Tongue (tissue), 1 donor: ENCODE measurements at regions not wholly inside any gene's neighbourhood (a gene's known extent, or its start where the extent isn't known, plus 50 kb on each side); places are given as distances from the start of the nearest gene placed in this dataset.
"Not testable (repeated sequence)": the region's sequence is repeated elsewhere in the genome, so short reads cannot be mapped to it uniquely, and the experiment has no call there.

Experiments
- DNase-seq: peaks from one replicate; pipeline ENCODE4 v3.0.0-alpha.2; 2015

GRCh38 chr7:142499635-142500034, 241.8 kb upstream of the PRSS58 start:
- DNase-seq = no peak

DNA sequence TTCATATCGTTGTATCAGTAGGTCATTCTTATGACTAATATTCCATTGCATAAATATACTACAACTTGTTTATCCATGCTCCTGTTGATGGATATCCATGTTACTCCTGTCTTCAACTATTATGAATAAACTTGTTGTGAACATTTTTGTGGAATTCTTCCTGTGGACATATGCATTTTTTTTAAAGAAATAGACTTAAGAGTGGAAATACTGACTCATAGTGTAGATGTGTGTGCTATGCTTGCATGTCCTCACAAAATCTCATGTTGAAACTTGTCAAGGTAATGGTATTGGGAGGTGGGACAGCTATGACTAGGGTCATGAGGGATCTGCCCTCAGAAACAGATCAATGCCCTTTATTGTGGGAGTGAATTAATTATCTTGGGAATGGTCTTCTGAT, 240.5 kb upstream of the PRSS58 start:
- DNase-seq = no peak

DNA sequence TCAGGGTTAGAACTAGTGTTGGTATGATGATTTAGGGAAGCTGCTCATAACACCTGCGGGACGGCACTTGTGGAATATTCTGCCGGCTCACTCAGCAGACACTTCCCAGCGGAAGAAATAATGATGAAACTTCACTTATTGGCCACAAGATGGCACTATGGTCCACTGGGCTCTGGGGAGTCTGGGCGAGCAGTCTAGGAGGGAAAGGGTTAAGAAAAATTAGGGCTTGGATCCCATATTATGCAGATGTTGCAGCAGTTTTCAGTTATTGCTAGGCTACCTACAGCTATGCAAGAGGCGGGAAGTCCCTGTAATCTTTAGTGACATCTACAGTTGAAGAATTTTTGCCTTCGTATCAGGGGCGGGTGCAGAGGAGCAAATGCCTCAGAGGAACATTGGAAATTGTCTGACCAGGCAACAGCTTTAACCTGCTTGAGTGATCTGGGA, 238.7 kb upstream of the PRSS58 start:
- peak; percentile 64 for DNase-seq

- DNase-seq = not testable (repeated sequence)
These were observed 238.0 kb upstream of the PRSS58 start for GRCh38 chr7:142495879-142496278.

DNA sequence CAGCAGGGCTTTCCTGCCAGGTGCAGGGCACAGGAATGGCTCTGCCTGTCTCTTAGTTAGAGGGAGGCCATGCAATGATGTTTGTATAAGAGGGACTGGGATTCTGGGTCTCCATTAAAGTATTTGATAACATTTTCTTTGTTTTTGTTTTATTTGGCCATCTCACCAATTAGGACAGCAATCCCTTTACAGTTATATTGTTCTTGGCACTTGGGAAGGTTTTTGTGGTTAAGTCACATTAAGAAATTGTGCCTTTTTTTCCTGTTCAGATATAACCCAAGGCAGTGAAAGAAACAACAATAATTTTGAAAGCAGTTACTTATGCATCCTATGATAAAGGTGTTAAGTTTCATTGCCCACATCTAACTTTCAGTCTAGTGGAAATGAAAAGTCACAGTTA, 237.4 kb upstream of the PRSS58 start:
- DNase-seq = not testable (repeated sequence)

GRCh38 chr7:142494021-142494420, 236.2 kb upstream of the PRSS58 start:
- no peak for DNase-seq

DNA sequence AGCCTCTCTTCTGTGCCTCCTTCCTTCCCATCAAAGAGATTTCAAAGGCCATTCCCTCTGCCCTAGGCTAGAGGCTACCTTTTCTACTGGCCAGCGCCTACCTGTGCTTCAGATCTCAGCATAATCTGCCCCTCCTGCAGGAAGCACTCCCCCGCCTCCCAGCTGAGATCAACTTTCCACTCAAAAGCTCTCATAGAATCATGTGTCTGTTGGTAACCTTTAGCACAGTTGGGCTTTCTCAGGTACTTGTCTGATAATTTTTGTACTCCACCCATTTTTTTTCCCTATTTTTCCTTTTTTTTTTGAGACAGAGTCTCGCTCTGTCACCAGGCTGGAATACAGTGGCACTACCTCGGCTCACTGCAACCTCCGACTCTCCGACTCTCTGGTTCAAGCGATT, 231.0 kb upstream of the PRSS58 start:
- no peak for DNase-seq

- peak; percentile 36 for DNase-seq
These were observed 230.3 kb upstream of the PRSS58 start for GRCh38 chr7:142488036-142488633.

DNA sequence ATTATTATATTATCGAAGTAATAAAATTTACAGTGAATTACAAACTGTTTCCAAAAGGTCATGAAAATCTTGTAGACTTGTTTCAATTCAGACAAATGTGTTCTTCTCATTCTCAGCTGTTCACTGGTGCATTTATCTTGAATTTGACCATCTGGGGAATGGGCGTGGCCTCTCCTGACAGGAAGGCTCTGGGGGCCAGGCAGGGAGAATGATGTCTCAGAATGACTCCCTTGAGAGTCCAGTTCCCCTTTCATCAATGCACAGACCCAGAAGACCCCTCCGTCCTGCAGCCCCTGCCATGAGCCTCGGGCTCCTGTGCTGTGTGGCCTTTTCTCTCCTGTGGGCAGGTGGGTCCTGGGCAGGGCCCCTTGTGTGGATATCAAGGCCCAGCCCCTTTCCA, 229.7 kb upstream of the PRSS58 start:
- DNase-seq = not testable (repeated sequence)

DNA sequence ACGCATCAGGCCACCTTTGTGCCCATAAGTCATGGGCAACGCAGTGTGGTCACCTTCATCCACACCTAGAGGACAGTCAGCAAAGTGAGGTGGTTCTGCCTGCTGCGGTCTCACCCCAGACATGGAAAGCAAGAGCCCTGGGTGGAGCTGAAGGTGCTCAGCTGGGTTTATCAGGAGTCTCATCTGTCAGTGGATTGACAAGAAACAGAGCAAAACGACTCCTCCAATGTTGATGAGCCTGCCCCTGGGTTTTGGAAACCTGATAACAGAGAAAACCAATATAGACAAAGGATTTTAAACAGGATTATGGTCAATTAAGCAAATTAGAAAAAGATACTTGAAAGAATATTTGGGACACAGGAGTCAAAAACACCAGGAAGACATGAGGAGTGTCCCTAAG, 229.3 kb upstream of the PRSS58 start:
- DNase-seq = no peak

DNA sequence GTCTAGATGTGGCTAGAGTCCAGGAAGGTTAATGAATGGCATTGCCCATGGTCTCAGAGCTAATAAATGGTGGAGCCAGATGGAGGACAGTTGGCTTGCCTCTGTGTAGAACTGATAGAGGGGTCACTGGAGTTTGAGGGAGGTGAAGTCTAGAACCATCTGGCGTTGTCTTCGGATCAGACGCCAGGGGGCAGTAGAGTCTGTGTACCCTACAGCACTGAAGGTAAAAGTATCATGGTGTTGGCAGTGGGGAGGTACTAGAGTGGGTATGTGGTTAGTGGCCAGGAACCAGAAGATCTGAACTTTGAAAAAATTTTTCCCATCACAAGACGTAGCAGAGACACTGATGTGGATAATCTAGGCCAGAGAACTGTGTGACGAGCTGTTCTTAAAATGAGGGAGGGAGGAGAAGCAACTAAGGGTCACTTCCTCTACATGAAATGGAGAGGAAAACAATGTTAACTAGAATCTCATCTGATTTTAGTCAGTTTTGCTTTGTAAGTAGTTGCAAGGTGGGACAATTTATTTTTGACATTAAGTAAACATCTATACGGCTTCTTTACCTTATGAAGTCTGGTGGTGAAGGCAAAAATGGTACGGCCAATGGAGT, 227.9 kb upstream of the PRSS58 start:
- no peak for DNase-seq

DNA sequence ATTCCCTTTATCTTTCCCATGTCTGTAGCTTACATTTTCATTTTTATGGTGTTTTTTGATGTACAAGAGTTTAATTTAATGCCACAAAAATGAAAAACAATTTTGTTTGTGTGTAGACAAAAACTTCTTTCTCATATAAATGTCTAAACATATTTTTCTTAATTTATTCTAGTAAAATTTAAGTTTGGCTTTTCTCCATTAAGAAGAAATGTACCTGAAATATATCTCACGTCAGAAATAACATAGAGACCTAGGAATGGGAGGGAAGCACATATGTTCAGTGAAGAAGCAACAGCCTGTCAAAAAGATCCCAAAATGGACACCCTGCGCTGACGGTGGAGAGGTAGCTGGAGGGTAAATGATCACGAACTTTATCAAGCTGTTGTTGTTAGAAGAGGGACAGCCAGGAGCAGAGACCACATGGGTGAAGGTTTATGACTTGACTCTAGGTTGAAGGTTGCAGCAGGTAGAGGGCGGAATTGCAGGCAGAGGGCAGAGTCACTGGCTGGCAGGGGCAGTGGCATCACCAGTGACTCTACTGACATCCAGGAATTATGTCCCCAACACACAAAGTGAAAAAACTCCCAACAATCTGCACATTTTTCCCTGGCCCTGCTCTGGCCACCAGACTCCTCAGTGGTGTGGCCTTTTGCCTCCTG, 225.9 kb upstream of the PRSS58 start:
- no peak for DNase-seq

DNA sequence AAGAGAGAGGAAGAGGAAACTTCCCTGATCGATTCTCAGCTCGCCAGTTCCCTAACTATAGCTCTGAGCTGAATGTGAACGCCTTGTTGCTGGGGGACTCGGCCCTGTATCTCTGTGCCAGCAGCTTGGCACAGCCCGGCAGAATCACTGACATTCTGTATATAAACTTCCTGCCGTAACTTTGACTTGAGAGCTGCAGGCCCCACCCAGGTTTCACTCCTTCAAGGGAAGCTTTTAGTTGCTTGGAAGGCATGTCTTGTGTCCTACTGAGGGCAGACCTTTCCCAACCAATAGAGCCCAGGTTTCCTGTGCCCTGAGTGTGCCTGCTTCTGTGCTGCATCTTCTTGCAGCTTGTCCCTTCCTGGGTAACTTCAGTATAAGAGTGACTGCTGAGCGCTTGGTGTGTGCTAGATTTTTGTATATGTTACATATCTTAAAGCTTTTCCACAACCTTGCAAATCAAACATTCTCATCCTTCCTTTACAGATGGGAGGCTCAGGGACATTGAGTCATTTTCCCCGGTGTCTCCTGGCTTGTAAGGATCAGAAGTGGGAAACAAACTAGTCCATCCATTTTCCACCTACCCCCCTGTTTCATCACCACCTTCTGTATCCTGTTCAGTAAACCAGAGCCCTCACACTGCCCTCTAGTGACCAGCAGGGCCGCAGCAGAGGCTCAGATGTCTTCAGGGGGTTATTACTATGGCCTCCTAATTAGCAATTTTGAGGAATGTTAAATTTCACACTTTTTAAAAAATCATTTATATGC, 225.2 kb upstream of the PRSS58 start:
- DNase-seq = peak; percentile 54

GRCh38 chr7:142481548-142481947, 223.7 kb upstream of the PRSS58 start:
- DNase-seq = peak; percentile 31

GRCh38 chr7:142478479-142479220, 220.8 kb upstream of the PRSS58 start:
- DNase-seq = peak; percentile 61

GRCh38 chr7:142477801-142478200, 219.9 kb upstream of the PRSS58 start:
- not testable (repeated sequence) for DNase-seq

DNA sequence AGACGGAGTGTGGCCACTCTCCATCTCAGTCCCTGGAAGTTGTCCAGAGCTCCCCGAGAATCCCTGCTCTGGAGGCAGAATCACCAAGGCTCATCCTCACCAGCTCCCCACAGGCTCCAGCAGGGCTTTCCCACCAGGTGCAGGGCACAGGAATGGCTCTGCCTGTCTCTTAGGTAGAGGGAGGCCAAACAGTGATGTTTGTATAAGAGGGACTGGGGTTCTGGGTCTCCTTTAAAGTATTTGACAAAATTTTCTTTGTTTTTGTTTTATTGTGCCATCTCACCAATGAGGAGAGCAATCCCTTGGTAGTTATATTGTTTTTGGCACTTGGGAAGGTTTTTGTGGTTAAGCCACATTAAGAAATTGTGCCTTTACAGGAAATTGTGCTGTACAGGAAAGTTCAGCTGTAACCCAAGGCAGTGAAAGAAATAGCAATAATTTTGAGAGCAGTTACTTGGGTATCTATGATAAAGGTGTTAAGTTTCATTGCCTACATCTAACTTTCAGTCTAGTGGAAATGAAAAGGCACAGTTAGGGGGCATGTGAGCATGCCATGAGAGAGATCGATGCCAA, 219.3 kb upstream of the PRSS58 start:
- DNase-seq = no peak

- DNase-seq = no peak
These were observed 218.2 kb upstream of the PRSS58 start for GRCh38 chr7:142476077-142476476.

- no peak for DNase-seq
These were observed 214.0 kb upstream of the PRSS58 start for GRCh38 chr7:142471820-142472219.

- DNase-seq = no peak
These were observed 212.6 kb upstream of the PRSS58 start for GRCh38 chr7:142470544-142470830.

DNA sequence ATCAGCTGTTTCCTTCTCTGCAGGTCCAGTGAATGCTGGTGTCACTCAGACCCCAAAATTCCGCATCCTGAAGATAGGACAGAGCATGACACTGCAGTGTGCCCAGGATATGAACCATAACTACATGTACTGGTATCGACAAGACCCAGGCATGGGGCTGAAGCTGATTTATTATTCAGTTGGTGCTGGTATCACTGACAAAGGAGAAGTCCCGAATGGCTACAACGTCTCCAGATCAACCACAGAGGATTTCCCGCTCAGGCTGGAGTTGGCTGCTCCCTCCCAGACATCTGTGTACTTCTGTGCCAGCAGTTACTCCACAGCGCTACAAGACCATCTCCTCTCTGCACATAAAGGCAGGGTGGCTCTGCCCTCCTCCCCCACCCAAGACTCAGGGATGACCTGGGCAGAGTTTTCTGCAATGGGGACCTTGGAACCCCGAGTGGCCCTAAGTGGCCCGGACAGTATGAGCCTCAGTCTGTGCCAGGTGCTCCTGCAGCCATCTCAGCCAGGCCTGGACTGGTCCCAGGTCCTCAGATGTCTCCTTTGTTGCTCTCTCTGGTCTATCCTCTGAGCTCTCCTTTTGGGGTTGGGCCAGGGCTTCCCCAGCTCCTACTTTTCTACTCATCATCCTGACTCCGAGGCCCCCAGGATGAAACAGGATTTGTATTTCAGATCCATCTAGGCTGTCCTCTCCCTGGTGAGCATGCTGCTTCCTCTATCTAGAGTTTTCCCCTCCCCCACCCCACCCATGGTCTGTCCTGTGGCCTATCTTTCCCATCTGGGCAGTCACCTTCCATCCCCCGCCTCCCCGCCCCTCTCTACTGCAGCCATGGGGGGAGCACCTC, 212.1 kb upstream of the PRSS58 start:
- no peak for DNase-seq
